HuH-7.5 (cell line): ENCODE measurements at regions not wholly inside any gene's neighbourhood (a gene's known extent, or its start where the extent isn't known, plus 50 kb on each side); places are given as distances from the start of the nearest gene placed in this dataset.
A peak's percentile ranks its signal among the peaks of the same experiment; 100 is the strongest.

Experiments
- DNase-seq: peaks from one replicate; pipeline ENCODE4 v3.0.0; 2011; ENCODE audit warnings: low spot score

DNA sequence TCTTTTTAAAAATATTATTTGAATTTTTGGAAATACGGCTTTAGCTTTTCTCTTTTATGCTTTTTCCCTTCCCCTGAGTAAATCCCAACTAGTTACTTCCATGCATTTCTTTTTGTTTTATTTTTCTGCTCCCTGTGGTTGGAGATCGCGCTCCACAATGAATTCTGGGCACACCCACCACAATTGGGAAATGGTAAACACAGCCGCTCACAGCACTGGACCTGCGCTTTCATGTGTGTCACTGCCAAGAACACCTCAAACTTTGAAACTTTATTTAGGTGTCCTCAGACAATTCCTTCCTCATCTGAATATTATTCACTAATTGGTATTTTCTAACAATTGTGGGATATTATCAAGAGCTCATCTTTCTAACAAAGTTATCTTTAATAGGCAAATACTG, 82.8 kb upstream of the TMEM18 start:
- DNase-seq, result no peak

DNA sequence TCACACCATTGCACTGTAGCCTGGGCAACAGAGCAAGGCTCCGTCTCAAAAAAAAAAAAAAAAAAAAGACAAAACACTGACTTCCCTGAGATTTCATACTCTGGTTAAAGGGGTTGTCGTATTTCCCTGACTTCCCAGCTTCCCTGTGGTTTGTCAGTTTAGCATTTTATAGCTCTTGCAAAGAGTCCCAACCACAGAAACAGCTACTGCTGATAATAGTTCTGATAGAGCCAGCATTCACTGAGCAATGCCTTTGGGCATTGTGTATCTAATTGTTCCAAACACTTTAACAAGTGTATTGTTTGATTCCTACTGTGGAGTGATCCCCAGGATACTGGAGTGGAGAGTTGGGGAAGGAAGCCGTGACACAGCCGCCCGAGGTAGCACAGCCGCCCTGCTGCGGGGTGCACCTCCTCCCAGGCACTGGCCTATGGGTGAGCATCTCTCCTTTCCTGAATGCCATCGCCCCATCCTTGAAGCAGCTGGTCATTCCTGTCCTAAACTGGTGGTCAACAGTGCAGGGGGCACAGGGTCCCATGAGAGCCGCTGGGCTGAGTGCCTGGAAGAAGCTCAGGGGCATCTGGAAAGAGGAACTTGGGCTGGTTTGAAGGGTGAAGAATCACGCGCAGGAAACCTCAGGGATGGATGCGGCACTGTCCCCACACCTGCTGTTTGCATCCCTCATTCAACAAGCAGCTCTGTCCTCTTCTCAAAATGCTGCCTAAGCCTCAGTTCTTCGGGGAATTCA, 81.0 kb upstream of the TMEM18 start:
- no peak for DNase-seq

DNA sequence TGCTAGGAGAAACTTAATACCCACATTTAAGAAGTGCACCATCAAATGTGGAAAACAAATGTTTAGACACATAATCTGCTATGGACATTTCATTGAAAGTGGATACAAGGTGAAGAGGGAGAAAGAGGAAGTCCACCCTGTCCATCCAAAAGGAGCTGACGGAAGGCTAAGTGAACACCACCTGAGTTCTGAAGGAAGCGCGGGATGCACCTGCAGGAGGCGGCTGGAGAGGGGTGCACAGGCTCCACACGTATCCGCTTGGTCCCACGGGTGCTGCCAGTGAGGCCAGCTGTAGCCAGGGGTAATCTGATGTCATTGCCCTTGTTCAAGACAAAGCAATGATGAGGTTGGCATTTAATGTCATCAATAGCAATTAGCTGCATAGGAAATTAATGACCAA, 75.9 kb upstream of the TMEM18 start:
- DNase-seq, result no peak

DNA sequence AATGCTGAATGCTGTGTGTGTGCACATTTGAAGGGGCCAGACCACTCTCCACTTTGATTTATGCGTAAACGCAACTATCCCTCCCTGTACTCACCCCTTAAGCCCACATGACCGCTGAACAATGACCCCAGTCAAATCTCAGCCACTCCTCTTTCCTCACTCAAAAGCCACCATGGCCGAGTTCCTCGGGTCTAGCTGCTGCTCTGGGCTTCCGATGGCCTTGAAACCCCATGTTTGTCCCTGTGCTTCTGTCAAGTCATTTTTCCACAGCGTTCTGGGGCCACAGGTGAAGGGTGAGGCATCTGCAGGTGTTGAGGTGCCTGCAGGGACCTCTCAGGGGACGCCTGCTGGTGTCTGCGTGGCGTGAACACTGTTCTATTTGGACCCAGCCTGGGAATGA, 74.3 kb upstream of the TMEM18 start:
- DNase-seq, result no peak

DNA sequence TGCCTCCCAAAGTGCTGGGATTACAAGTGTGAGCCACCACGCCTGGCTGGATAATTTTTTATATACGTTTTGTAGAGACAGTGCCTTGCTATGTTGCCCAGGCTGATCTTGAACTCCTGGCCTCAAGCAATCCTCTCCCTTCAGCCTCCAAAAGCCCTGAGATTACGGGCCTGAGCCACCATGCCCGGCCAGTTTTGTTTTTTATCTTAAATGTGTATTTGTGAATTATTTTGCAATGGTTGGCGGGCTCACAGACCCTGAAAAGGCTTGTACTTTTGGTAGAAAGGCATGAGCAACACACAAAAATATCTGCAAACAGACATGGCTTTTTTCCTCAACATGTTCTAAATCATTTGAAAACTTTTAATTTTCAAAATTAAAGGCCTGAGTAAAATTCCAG, 73.4 kb upstream of the TMEM18 start:
- DNase-seq, result no peak

DNA sequence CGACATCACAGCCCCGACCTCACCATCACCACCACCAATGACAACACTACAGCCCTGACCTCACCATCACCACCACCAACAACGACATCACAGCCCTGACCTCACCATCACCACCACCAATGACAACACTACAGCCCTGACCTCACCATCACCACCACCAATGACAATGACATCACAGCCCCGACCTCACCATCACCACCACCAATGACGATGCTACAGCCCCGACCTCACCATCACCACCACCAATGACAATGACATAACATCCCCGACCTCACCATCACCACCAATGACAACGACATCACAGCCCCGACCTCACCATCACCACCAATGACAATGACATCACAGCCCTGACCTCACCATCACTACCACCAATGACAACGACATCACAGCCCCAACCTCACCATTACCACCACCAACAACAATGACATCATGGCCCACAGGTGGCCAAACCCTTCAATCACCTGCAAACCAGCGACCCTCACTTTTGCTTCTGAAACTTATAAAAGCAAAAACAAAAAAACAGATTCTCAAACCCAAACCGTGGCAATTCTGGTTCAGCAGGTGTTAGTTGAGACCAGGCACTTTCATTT, 70.7 kb upstream of the TMEM18 start:
- no peak for DNase-seq

DNA sequence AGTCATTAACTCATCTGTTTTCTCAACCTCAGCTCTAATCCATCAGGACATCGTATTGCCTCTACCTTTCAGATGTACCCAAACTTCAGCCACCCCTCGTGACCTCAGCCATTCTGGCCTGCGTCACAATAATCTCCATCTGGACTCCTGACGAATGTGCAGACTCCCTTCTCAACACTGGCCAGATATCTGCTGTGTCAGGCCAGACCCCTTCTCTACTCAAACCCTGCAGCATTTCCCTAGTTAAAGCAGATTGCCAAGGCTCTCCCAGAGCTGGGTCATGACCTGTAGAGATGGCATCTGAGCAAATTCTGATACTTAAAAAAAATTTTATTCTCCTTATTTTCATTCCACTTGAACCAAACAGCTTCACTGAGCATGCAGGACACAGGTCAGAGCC, 69.5 kb upstream of the TMEM18 start:
- no peak for DNase-seq

DNA sequence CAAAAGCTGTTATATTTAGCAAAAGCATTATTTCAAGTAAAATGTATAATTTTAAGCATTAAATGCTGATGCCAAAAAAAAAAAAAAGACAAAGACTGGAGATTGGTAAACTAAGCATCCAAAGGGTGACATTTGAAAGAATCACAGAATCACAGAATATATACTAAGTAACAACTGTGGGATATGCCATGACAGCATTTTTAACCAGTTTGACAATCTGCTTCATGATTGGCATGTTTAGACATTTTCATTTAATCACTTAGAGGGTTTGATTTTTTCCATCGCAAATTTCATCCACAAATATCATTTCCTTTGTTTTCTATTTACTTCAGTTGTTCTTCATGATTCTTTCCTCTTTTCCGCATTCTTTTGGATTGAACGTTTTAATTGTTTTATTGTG, 66.9 kb upstream of the TMEM18 start:
- DNase-seq, result no peak

DNA sequence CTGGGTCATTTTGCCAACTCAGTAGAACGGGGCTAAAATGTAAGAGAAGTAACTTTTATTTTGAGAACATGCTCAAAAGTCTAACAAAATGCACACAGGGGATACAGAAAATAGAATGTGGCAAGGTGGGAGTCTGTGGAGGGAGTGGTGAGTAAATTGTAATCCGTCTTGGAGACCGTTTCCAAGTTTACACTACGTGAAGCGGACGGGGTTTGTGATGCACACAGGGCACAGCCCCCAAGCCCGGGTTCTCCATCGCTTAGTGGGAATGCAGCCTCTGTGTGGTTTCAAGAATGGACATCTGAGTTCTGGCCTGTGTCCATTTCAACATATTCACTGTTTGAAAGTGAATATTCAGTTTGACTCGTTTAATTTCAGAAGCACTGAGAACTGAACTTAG, 65.0 kb upstream of the TMEM18 start:
- DNase-seq, result no peak

DNA sequence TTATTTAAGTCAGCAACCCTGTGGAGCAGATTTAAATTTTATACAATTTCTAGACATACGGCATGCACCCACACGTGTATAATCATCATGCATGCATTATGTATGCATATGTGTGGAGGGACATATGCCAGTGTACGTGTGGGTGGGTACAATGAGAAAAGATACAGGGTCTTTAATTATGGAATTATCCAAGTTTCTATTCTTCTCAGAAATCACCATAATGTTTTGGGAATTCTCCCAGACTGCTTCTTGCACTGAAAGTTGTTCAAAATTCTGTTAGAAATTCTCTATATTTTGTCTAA, 63.9 kb upstream of the TMEM18 start:
- no peak for DNase-seq

DNA sequence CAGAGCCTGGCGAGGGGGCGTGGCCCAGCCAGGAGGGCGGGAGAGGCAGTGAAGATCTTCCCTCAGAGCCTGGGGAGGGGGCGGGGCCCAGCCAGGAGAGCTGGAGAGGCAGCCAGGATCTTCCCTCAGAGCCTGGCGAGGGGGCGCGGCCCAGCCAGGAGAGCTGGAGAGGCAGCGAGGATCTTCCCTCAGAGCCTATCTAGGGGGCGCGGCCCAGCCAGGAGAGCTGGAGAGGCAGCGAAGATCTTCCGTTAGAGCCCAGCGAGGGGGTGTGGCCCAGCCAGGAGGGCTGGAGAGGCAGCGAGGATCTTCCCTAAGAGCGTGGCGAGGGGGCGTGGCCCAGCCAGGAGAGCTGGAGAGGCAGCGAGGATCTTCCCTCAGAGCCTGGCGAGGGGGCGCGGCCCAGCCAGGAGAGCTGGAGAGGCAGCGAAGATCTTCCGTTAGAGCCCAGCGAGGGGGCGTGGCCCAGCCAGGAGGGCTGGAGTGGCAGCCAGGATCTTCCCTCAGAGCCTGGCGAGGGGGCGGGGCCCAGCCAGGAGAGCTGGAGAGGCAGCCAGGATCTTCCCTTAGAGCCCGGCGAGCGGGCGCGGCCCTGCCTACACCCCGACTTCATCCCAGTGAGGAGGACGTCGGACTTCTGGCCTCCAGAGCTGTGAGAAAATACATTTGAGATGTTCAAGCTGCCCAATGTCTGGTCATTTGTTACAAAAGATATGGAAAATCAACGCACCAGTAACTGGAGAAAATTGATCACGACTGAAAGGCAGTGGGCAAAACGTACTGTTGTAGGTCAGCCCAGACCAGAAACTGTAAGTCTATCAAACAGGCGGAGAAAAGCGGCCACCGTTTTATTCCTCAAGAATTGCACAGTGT, 63.4 kb upstream of the TMEM18 start:
- DNase-seq, result peak; percentile 71

DNA sequence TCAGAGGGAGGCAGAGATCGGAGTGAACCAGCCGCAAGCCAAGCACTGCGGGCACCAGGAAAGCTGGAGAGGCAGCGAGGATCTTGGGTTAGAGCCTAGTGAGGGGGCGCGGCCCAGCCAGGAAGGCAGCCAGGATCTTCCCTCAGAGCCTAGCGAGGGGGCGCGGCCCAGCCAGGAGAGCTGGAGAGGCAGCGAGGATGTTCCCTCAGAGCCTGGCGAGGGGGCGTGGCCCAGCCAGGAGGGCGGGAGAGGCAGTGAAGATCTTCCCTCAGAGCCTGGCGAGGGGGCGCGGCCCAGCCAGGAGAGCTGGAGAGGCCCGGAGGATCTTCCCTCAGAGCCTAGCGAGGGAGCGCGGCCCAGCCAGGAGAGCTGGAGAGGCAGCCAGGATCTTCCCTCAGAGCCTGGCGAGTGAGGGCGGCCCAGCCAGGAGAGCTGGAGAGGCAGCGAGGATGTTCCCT, 62.7 kb upstream of the TMEM18 start:
- DNase-seq, result peak; percentile 27

DNA sequence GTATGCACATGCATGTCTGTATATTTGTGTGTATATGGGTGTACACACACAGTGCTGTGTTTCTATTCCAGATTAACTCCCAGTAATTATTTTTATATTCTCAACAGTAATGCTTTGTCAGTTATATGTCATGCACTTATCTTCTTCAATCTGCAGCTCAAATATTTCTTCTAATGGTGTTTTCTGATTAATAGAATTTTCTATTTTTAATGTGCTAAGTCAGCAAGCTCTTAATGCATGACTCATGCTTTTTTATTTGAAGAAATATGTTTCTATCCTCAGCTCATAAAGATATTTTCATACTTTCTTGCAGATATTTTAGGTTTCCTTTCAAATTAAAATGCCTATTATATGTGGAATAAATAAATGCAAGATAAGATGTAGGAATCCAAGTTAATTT, 59.7 kb upstream of the TMEM18 start:
- DNase-seq, result no peak

DNA sequence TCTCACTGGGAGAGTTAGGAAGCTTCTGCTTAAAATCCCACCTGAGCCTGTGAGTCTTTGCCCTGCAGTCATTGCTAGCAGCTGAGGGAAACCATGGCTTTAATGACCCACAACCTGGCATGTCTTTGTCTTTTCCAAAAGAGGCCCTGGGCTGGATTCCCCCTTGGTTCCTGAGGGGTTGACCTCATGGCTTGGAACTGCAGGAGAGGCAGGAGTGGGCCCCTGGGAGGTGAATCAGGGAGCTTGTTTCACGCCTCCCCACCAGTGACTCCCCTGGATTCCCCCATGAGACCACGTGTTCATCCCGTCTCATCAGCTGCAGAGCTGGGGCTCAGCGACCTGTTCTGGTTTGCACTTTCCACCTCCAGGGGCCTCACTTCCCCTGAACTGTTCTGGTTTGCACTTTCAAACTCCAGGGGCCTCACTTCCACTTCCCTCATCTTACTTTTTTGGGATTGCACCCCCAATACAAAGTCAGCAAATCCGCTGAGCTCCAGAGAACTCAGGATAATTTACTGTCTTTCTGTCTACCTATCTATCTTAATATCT, 58.5 kb upstream of the TMEM18 start:
- no peak for DNase-seq

DNA sequence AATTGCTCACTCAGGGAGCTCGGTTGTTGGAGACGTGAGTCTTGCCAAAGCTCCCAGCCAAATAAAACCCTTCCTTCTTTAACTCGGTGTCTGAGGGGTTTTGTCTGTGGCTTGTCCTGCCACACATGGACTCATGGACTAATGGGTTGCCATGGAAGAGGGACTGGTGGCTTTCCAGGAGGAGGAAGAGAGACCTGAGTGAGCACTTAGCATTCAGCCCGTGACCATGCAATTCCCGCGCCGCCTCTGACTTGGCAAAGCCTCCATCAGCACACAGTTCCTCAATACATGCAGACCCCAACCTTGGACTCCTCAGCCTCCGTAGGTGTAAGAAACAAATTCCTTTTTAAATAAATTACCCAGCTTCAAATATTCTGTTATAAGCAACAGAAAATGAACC, 57.3 kb upstream of the TMEM18 start:
- no peak for DNase-seq

DNA sequence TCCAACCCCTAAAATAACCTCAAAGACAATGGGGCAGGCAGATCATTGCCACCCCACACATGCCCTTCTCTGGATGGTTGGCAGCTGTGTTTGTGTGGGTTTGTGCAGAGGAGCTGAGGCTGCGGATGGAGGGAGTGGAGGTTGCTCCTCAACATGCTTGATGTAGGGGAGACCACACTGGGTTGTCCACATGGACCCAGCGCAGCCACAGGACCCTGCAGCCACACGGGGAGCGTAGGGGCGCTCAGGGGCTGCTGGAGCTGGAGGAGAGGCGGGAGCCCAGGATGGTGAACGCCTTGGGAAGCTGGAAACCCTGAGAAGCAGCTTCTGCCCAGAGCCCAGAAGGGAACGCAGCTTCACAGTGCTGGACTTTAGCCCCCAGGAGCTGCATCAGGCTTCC, 56.3 kb upstream of the TMEM18 start:
- no peak for DNase-seq

DNA sequence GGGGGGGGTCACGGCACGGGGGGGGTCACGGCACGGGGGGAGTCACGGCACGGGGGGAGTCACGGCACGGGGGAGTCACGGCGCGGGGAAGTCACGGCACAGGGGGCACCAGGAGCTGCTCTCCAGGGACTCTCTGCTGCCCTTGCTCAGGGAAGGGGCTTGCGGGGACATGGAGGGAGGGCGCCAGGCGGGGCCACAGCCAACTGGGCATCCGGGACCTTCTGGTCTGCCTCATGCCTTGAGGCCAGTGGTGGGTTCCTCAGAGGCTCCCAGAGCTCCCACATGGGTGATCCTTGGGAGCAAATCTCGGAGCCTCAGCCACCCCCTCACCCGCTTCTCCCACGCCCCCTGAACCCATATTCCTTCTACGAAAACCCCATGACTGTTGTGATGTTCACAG, 55.8 kb upstream of the TMEM18 start:
- no peak for DNase-seq

DNA sequence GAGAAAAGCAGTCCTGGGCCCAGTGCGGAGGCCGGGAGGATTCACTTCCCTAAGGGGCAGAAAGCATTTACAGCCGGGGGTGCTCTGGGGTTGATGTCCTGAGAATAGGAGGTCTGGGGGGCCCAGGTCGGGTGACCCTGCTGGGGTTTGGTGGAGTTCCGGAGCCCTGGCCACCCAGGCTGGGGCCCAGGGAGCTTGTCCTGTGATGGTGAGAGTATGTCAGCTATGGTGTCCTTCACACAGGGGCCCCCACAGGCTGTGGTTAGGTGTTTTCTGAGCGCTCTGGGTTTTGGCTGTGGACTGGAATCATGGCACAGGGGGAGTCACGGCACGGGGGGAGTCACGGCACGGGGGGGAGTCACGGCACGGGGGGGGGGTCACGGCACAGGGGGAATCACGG, 54.5 kb upstream of the TMEM18 start:
- no peak for DNase-seq

DNA sequence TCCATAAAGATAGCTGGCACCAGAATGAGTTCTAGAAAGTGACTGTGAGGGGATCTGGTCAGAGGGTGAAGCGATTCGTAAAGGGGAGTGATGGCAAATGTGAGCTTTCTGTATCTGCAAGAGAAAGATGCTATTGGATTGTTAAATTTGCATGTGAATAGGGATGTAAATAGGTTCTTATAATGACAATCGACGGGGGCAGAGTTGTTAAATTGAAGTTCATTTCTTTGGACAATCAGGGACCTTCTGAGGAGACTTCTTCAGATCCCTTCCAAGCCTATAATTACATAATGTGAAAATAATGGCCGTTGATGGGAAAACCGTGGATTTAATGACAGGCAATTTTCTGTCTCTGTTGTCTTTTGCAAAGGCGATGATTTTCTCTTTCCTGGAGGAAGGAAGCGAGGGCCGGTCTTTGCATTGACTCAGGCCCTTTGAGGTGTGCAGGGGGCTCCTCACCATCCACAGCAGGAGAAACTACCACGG, 52.2 kb upstream of the TMEM18 start:
- DNase-seq, result no peak

DNA sequence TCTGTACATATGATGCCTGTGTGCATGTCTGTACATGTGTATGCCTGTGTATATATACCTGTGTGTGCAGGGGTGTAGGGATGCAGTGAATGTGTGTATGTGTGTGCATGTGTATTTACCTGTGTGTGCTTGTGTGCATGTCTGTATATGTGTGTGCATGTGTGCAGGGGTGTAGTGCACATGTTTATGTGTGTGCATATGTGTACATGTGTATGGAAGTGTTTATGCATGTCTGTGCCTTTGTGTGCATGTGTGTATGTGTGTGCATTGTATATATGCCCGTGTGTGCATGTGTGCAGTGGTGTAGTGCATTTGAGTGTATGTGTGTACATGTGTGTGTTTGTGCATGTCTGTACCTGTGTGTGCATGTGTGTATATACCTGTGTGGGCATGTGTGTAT, 51.0 kb upstream of the TMEM18 start:
- DNase-seq, result no peak

DNA sequence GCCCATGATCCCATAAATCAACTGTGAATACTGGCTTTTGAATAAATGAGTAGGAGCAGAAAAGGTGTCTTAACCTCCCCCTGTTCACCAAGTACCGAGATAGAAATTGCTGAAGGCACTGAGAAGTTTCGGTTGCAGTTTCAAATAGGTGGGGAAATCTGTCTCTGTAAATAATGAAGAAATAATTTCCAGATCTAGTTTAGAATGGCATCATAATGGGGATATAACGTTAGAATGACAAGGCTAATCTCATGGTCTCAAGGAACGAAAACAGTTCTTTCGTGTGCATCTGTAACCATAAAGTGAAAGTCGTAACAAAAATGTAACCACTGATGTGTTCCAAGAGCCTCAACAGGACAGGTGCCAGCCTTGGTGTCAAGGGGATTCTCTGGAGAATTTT, 49.9 kb upstream of the TMEM18 start:
- DNase-seq, result no peak
